ENCODE measurements at regions not wholly inside any gene's neighbourhood (a gene's known extent, or its start where the extent isn't known, plus 50 kb on each side); places are given as distances from the start of the nearest gene placed in this dataset.
A peak's percentile ranks its signal among the peaks of the same experiment; 100 is the strongest.

GRCh38 chr20:50259705-50260478 lies 69.3 kb downstream of the CEBPB start:
- H2AFZ ChIP-seq (ENCODE audit: low read length, unreplicated experiment), result peak overlapping the region; percentile 33
- peaks cover 14% of the 10 kb centered on the region for H3K4me1 ChIP-seq (ENCODE audit: control insufficient read depth, insufficient read depth, low read length, unreplicated experiment)
- H3K79me2 ChIP-seq (ENCODE audit: control insufficient read depth, insufficient read depth, low read length, unreplicated experiment), result no peaks in the 10 kb centered on the region
- no peak overlapping the region for H3K27ac ChIP-seq (ENCODE audit: low read depth, low read length)
- no peaks in the 10 kb centered on the region for H3K27me3 ChIP-seq (ENCODE audit: insufficient read depth, low read length)
- no peaks in the 10 kb centered on the region for H3K36me3 ChIP-seq (ENCODE audit: insufficient read depth, low read length)
- H3K4me3 ChIP-seq (ENCODE audit: low read depth, low read length), result no peak overlapping the region

DNA sequence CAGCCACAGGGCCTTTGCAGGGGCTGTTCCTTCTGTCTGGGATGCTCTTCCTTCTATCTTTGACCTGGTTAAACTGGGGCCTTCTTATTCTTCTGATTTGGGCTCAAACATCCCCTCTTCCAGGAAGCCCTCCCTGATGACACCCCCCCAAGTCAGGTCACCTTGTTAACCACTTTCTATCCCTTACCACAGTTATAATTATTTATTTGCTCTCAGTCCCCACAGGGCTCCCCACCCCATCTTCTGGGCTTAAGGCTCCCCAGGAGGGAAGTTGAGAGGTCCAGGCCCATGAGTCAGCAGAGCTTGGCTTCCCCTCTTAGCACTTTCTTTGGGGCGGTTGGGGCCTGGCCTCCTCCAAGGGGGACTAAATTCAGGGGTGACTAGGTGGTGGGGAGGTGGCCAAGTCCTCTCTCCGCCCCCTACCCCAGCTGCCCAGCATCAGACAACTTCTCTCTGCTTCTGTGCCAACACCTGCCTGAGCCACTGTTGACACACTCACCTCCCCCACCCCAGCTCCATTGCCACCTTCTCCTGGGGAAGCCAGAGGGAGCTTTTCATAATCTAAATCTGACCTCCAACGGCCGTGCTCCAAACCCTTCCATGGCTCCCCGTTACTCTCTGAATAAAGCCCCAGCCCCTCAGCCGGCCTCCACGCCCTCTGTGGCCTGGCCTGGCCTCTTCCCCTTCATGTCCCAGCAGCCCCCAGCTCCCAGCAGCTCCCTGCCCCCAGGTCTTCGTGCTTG lies 70.0 kb downstream of the CEBPB start:
- Histone ChIP-seq H3K27ac (ENCODE audit: low read depth, low read length) (no peak overlapping the region), H2AFZ (ENCODE audit: low read length, unreplicated experiment) (no peak overlapping the region), H3K4me3 (ENCODE audit: low read depth, low read length) (no peak overlapping the region), H3K4me1 (ENCODE audit: control insufficient read depth, insufficient read depth, low read length, unreplicated experiment) (peaks cover 14% of the 10 kb centered on the region), H3K79me2 (ENCODE audit: control insufficient read depth, insufficient read depth, low read length, unreplicated experiment) (no peaks in the 10 kb centered on the region), H3K27me3 (ENCODE audit: insufficient read depth, low read length) (no peaks in the 10 kb centered on the region), H3K36me3 (ENCODE audit: insufficient read depth, low read length) (no peaks in the 10 kb centered on the region)

DNA sequence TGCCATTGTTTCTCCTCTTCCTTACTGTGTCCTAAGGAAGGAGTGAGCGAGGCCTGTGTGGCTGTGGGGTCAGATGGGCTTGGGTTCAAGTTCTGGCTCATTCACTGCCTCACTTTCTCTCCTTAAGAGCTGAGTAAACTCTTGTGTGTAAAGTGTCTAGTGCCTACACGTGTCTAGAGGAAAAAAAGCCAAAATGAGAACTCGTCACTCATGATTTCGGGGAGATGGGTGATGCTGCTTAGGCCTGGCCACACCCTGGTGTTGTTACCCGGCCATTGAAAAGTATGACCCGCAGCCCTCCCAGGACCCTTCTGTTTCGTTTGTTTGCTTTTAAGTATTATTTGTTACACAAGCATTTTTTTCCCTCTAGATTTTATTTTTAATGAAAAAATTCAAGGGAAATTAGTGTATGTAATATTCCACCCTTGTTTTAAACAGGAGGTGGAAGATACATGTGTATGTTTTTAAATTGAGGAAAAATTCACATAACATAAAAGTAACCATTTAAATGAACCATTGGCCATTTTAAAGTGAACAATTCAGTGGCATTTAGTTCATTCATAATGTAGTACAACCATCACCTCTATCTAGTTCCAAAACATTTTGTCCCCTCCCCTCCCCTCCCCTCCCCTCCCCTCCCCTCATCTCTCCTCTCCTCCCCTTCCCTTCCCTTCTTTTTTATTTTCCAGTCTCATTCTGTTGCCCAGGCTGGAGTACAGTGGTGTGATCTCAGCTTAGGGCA lies 71.0 kb downstream of the CEBPB start:
- Histone ChIP-seq H3K27ac (ENCODE audit: low read depth, low read length) (no peak overlapping the region), H3K36me3 (ENCODE audit: insufficient read depth, low read length) (no peaks in the 10 kb centered on the region), H3K4me1 (ENCODE audit: control insufficient read depth, insufficient read depth, low read length, unreplicated experiment) (peaks cover 14% of the 10 kb centered on the region), H3K4me3 (ENCODE audit: low read depth, low read length) (no peak overlapping the region), H2AFZ (ENCODE audit: low read length, unreplicated experiment) (no peak overlapping the region), H3K79me2 (ENCODE audit: control insufficient read depth, insufficient read depth, low read length, unreplicated experiment) (no peaks in the 10 kb centered on the region), H3K27me3 (ENCODE audit: insufficient read depth, low read length) (no peaks in the 10 kb centered on the region)

- H3K27me3 ChIP-seq (ENCODE audit: insufficient read depth, low read length), result no peaks in the 10 kb centered on the region
- H3K36me3 ChIP-seq (ENCODE audit: insufficient read depth, low read length), result no peaks in the 10 kb centered on the region
- H2AFZ ChIP-seq (ENCODE audit: low read length, unreplicated experiment), result no peak overlapping the region
- no peaks in the 10 kb centered on the region for H3K79me2 ChIP-seq (ENCODE audit: control insufficient read depth, insufficient read depth, low read length, unreplicated experiment)
- peaks cover 20% of the 10 kb centered on the region for H3K4me1 ChIP-seq (ENCODE audit: control insufficient read depth, insufficient read depth, low read length, unreplicated experiment)
- H3K4me3 ChIP-seq (ENCODE audit: low read depth, low read length), result no peak overlapping the region
- H3K27ac ChIP-seq (ENCODE audit: low read depth, low read length), result no peak overlapping the region
Observed at GRCh38 chr20:50263831-50264230, 73.2 kb downstream of the CEBPB start.

- no peaks in the 10 kb centered on the region for H3K79me2 ChIP-seq (ENCODE audit: control insufficient read depth, insufficient read depth, low read length, unreplicated experiment)
- H3K4me3 ChIP-seq (ENCODE audit: low read depth, low read length), result no peak overlapping the region
- H3K36me3 ChIP-seq (ENCODE audit: insufficient read depth, low read length), result no peaks in the 10 kb centered on the region
- peaks cover 19% of the 10 kb centered on the region for H3K4me1 ChIP-seq (ENCODE audit: control insufficient read depth, insufficient read depth, low read length, unreplicated experiment)
- no peak overlapping the region for H3K27ac ChIP-seq (ENCODE audit: low read depth, low read length)
- H2AFZ ChIP-seq (ENCODE audit: low read length, unreplicated experiment), result no peak overlapping the region
- no peaks in the 10 kb centered on the region for H3K27me3 ChIP-seq (ENCODE audit: insufficient read depth, low read length)
Observed at GRCh38 chr20:50264534-50265145, 74.0 kb downstream of the CEBPB start.

GRCh38 chr20:50265245-50265946 lies 74.8 kb downstream of the CEBPB start:
- H3K27me3 ChIP-seq (ENCODE audit: insufficient read depth, low read length), result no peaks in the 10 kb centered on the region
- H2AFZ ChIP-seq (ENCODE audit: low read length, unreplicated experiment), result no peak overlapping the region
- no peak overlapping the region for H3K27ac ChIP-seq (ENCODE audit: low read depth, low read length)
- no peaks in the 10 kb centered on the region for H3K79me2 ChIP-seq (ENCODE audit: control insufficient read depth, insufficient read depth, low read length, unreplicated experiment)
- no peaks in the 10 kb centered on the region for H3K36me3 ChIP-seq (ENCODE audit: insufficient read depth, low read length)
- H3K4me1 ChIP-seq (ENCODE audit: control insufficient read depth, insufficient read depth, low read length, unreplicated experiment), result peaks cover 13% of the 10 kb centered on the region
- no peak overlapping the region for H3K4me3 ChIP-seq (ENCODE audit: low read depth, low read length)

DNA sequence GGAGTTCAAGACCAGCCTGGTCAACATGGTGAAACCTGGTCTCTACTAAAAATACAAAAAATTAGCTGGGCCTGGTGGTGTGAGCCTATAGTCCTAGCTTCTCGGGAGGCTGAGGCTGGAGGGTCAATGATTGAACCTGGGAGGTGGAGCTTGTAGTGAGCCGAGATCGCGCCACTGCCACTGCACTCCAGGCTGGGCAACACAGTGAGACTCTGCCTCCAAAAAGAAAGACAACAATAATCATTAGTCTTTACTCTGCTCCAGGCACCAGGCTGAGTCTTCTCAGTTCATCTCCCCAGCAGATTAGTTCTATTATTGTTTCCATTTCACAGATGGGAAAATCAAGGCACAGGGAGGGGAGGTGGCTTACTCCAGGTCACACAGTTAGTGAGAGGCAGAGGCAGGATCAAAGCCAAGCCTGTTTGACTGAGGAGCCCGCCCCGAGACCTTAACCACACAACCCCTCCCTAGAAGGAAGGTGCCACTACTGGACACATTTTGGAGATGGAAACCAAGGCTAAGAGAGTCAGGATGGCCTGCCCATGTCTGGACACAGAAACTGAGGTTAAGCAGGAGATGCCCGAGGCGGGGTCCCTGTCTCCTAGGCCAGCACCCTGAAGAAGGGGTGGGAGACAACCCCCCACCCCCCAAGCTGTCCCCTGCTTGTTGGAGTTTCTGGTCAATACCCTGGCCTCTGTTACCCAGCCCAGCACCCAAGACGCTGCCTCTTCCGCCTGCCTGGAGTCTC lies 75.8 kb downstream of the CEBPB start:
- H3K36me3 ChIP-seq (ENCODE audit: insufficient read depth, low read length), result no peaks in the 10 kb centered on the region
- peaks cover 6% of the 10 kb centered on the region for H3K4me1 ChIP-seq (ENCODE audit: control insufficient read depth, insufficient read depth, low read length, unreplicated experiment)
- no peak overlapping the region for H3K4me3 ChIP-seq (ENCODE audit: low read depth, low read length)
- H3K27me3 ChIP-seq (ENCODE audit: insufficient read depth, low read length), result no peaks in the 10 kb centered on the region
- H3K27ac ChIP-seq (ENCODE audit: low read depth, low read length), result no peak overlapping the region
- no peak overlapping the region for H2AFZ ChIP-seq (ENCODE audit: low read length, unreplicated experiment)
- no peaks in the 10 kb centered on the region for H3K79me2 ChIP-seq (ENCODE audit: control insufficient read depth, insufficient read depth, low read length, unreplicated experiment)

- Histone ChIP-seq H2AFZ (ENCODE audit: low read length, unreplicated experiment) (no peak overlapping the region), H3K4me1 (ENCODE audit: control insufficient read depth, insufficient read depth, low read length, unreplicated experiment) (peaks cover 6% of the 10 kb centered on the region), H3K4me3 (ENCODE audit: low read depth, low read length) (no peak overlapping the region), H3K27me3 (ENCODE audit: insufficient read depth, low read length) (no peaks in the 10 kb centered on the region), H3K27ac (ENCODE audit: low read depth, low read length) (no peak overlapping the region), H3K79me2 (ENCODE audit: control insufficient read depth, insufficient read depth, low read length, unreplicated experiment) (no peaks in the 10 kb centered on the region), H3K36me3 (ENCODE audit: insufficient read depth, low read length) (no peaks in the 10 kb centered on the region)
Observed at GRCh38 chr20:50267041-50267865, 76.6 kb downstream of the CEBPB start.

- Histone ChIP-seq H3K36me3 (ENCODE audit: insufficient read depth, low read length) (no peaks in the 10 kb centered on the region), H3K4me3 (ENCODE audit: low read depth, low read length) (no peak overlapping the region), H2AFZ (ENCODE audit: low read length, unreplicated experiment) (no peak overlapping the region), H3K4me1 (ENCODE audit: control insufficient read depth, insufficient read depth, low read length, unreplicated experiment) (peaks cover 6% of the 10 kb centered on the region), H3K79me2 (ENCODE audit: control insufficient read depth, insufficient read depth, low read length, unreplicated experiment) (no peaks in the 10 kb centered on the region), H3K27ac (ENCODE audit: low read depth, low read length) (no peak overlapping the region), H3K27me3 (ENCODE audit: insufficient read depth, low read length) (no peaks in the 10 kb centered on the region)
Observed at GRCh38 chr20:50267866-50268219, 77.2 kb downstream of the CEBPB start.

Data from ACC112 (cell line).